HCT116 (cell line): ENCODE measurements at regions not wholly inside any gene's neighbourhood (a gene's known extent, or its start where the extent isn't known, plus 50 kb on each side); places are given as distances from the start of the nearest gene placed in this dataset.

Experiments
- EZH2phosphoT487 ChIP-seq: fragments of 200-600 bp; IDR thresholded peaks from 2 replicates; pipeline ENCODE4 v1.6.1; 2018; ENCODE audit warnings: antibody characterized with exemption, borderline replicate concordance
- POLR2AphosphoS5 ChIP-seq: IDR thresholded peaks from 2 replicates; pipeline ENCODE4 v1.6.1; 2011; ENCODE audit warnings: mild to moderate bottlenecking, low read depth, low read length, moderate library complexity
- RAD21 ChIP-seq: IDR thresholded peaks from 2 replicates; pipeline ENCODE4 v1.6.1; 2012; ENCODE audit warnings: low read depth, mild to moderate bottlenecking
- ZFX ChIP-seq: fragments of 450-650 bp; IDR thresholded peaks from 2 replicates; pipeline ENCODE4 v1.6.1; 2017
- TF ChIP-seq, protein P1 (sequence below): IDR thresholded peaks from 2 replicates; pipeline ENCODE4 v1.6.1; 2012; ENCODE audit warnings: low read depth

DNA sequence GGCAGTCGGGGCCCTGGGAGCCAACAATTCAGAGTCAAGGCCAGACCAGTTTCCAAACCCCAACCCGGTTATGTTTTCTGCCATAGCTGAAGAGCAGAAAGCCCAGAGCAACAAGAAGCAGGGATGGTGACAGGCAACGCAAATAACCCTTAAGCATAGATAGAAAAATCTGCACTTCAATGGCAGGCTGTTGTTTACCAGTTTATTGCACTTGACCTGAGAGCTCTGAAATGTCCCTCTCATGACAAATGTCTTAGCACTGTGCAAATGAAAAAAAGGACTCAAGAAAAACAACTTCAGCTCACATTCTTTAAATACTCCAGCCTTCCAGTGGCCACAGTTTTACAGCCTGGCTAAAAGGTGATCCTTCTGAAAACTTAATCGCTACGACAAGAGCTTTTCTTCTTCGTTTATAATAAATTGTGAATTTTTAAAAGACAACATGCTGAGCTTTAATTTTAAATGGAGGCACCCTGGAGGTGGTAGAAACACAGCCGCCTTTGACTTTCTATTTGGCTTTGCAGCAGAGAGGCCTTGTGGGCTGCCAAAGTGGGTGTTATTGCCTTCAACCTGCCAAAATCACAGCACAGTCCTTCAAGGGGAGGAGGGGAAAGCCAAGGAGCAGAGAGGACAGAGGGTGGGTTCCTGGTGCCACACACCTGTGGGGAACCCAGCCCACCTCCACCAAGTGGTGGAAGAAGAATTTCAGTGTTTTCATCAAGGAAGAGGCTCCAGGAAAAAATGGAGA is 289.5 kb upstream of the CDYL start:
- no peak for TF ChIP-seq EZH2phosphoT487
- TF ChIP-seq ZFX = no peak
- no peak for TF ChIP-seq RAD21
- TF ChIP-seq, protein P1, sequence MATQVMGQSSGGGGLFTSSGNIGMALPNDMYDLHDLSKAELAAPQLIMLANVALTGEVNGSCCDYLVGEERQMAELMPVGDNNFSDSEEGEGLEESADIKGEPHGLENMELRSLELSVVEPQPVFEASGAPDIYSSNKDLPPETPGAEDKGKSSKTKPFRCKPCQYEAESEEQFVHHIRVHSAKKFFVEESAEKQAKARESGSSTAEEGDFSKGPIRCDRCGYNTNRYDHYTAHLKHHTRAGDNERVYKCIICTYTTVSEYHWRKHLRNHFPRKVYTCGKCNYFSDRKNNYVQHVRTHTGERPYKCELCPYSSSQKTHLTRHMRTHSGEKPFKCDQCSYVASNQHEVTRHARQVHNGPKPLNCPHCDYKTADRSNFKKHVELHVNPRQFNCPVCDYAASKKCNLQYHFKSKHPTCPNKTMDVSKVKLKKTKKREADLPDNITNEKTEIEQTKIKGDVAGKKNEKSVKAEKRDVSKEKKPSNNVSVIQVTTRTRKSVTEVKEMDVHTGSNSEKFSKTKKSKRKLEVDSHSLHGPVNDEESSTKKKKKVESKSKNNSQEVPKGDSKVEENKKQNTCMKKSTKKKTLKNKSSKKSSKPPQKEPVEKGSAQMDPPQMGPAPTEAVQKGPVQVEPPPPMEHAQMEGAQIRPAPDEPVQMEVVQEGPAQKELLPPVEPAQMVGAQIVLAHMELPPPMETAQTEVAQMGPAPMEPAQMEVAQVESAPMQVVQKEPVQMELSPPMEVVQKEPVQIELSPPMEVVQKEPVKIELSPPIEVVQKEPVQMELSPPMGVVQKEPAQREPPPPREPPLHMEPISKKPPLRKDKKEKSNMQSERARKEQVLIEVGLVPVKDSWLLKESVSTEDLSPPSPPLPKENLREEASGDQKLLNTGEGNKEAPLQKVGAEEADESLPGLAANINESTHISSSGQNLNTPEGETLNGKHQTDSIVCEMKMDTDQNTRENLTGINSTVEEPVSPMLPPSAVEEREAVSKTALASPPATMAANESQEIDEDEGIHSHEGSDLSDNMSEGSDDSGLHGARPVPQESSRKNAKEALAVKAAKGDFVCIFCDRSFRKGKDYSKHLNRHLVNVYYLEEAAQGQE = no peak
- TF ChIP-seq POLR2AphosphoS5 = no peak
